ENCODE measurements at regions not wholly inside any gene's neighbourhood (a gene's known extent, or its start where the extent isn't known, plus 50 kb on each side); places are given as distances from the start of the nearest gene placed in this dataset.

GRCh38 chr19:5237190-5237780, 103.3 kb downstream of the PTPRS start:
- no peak overlapping the region for H3K4me3 ChIP-seq (replicated peaks; ENCODE audit: low read depth, low read length)
- no peak for TF ChIP-seq CTCF (IDR thresholded peaks at IDR 0.05; ENCODE audit: low read depth, low read length, missing control alignments)
- no peak for DNase-seq (ENCODE audit: extremely low read depth, low read depth)

GRCh38 chr19:5235458-5236219, 105.0 kb downstream of the PTPRS start:
- H3K4me3 ChIP-seq (replicated peaks; ENCODE audit: low read depth, low read length): no peak overlapping the region
- TF ChIP-seq CTCF (IDR thresholded peaks at IDR 0.05; ENCODE audit: low read depth, low read length, missing control alignments): no peak
- DNase-seq (ENCODE audit: extremely low read depth, low read depth): no peak

- no peak overlapping the region for H3K4me3 ChIP-seq (replicated peaks; ENCODE audit: low read depth, low read length)
- no peak for TF ChIP-seq CTCF (IDR thresholded peaks at IDR 0.05; ENCODE audit: low read depth, low read length, missing control alignments)
These were observed 106.2 kb downstream of the PTPRS start for GRCh38 chr19:5234412-5234811.

GRCh38 chr19:5232798-5233505, 107.7 kb downstream of the PTPRS start:
- H3K4me3 ChIP-seq (replicated peaks; ENCODE audit: low read depth, low read length): no peak overlapping the region
- DNase-seq (ENCODE audit: extremely low read depth, low read depth): no peak
- TF ChIP-seq CTCF (IDR thresholded peaks at IDR 0.05; ENCODE audit: low read depth, low read length, missing control alignments): no peak

More at GRCh38 chr19:5234412-5234811, 106.2 kb downstream of the PTPRS start:
- DNase-seq (ENCODE audit: extremely low read depth, low read depth): no peak

GRCh38 chr19:5231857-5232678, 108.5 kb downstream of the PTPRS start:
- H3K4me3 ChIP-seq (replicated peaks; ENCODE audit: low read depth, low read length): no peak overlapping the region
- no peak for DNase-seq (ENCODE audit: extremely low read depth, low read depth)

More at GRCh38 chr19:5231857-5232678, 108.5 kb downstream of the PTPRS start:
- TF ChIP-seq CTCF (IDR thresholded peaks at IDR 0.05; ENCODE audit: low read depth, low read length, missing control alignments): no peak

Data from HFF-Myc (cell line).